Sigmoid colon (tissue), 6 donors: ENCODE measurements at regions not wholly inside any gene's neighbourhood (a gene's known extent, or its start where the extent isn't known, plus 50 kb on each side); places are given as distances from the start of the nearest gene placed in this dataset.

Experiments
- DNase-seq: peaks from one replicate; pipeline ENCODE4 v3.0.0-alpha.2; 2019
- H3K27ac ChIP-seq, 4 donors: fragments of 200-600 bp; sonication (generic); one replicate each; pipeline ENCODE4 v1.5.1; 2016 to 2019; ENCODE audit warnings: mild to moderate bottlenecking in 1 of 4
- H3K27me3 ChIP-seq, 3 donors: fragments of 200-600 bp; sonication (generic); one replicate each; pipeline ENCODE4 v1.5.1; 2019; ENCODE audit warnings: mild to moderate bottlenecking in 1 of 3
- H3K36me3 ChIP-seq, 4 donors: fragments of 200-600 bp; sonication (generic); one replicate each; pipeline ENCODE4 v1.5.1; 2016 to 2019
- H3K4me1 ChIP-seq, 4 donors: fragments of 200-600 bp; sonication (generic); one replicate each; pipeline ENCODE4 v1.5.1; 2017 to 2019
- H3K4me3 ChIP-seq, 4 donors: fragments of 200-600 bp; sonication (generic); one replicate each; pipeline ENCODE4 v1.5.1; 2017 to 2019; ENCODE audit warnings: mild to moderate bottlenecking in 2 of 4, moderate library complexity in 1 of 4
- H3K9me3 ChIP-seq, 4 donors: fragments of 200-600 bp in 3 of 4; sonication (generic) in 3 of 4; one replicate each; pipeline versions ENCODE4 v1.5.1 to v1.6.1; 2013 to 2019
- EP300 ChIP-seq, 4 donors: sonication (generic); formaldehyde crosslinking; IDR thresholded peaks; one replicate each; pipeline ENCODE4 v1.6.1; 2017; ENCODE audit warnings: antibody characterized with exemption in 4 of 4
- POLR2A ChIP-seq, 2 donors: fragments of 450-650 bp; IDR thresholded peaks; one replicate each; pipeline ENCODE4 v1.6.1; 2016; ENCODE audit warnings: antibody characterized with exemption in 2 of 2, mild to moderate bottlenecking in 2 of 2, moderate library complexity in 2 of 2
- POLR2AphosphoS5 ChIP-seq, 4 donors: sonication (generic); formaldehyde crosslinking; IDR thresholded peaks; one replicate each; pipeline ENCODE4 v1.6.1; 2017; ENCODE audit warnings: antibody characterized with exemption in 4 of 4
- WGBS, 2 donors: extraction: QIAGEN DNeasy Blood & Tissue Kit; methylation state at CpG; one replicate each; pipeline ENCODE4 v1.1.7; 2013; 5-methylcytosine and 5-hydroxymethylcytosine counted together
- intact Hi-C: fragments of 100-400 bp; cut with DNase I; formaldehyde crosslinking; loops from one replicate; pipeline ENCODE4 v1.15.1; 2023
- TF ChIP-seq, protein P1 (sequence below), 4 experiments: fragments of 450-650 bp in 3 of 4; fragments of 200-600 bp in 1 of 4; IDR thresholded peaks; one replicate each; pipeline ENCODE4 v1.5.1; 2016 to 2019; ENCODE audit warnings: antibody characterized with exemption in 4 of 4, mild to moderate bottlenecking in 3 of 4, moderate library complexity in 2 of 4
- donor health status: healthy with polysubstance abuse.
- donor health status: healthy.

DNA sequence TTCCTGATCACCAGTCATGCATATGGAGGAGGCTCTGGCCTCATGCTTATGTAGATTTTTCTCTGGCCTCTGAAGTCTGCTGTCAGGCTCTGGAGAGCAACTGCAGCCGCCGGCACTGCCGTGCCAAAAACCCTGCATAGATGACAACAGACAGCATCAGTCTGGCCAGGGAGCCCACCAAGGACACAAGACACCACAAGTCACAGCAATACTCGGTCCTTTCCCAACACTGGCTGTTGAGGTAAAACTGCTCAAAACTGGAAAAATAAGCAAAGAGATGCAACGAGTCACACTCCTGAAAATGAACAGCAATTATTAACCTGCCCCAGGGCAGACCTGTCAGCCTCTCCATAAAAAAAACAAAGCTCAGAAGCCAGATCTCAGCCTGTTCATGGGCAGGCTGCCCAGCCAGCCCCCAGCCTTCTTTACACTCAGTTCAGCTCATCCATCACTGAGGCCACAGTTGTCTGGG is 186.0 kb upstream of the RAB6C start:
- WGBS, 2 donors, result 71 to 72% methylated on average over 5 of the region's 5 CpGs
- TF ChIP-seq POLR2AphosphoS5 (IDR thresholded peaks at IDR 0.05), result no peak
- TF ChIP-seq EP300 (IDR thresholded peaks at IDR 0.05), result no peak
- no peak for TF ChIP-seq POLR2A (IDR thresholded peaks at IDR 0.05)
- TF ChIP-seq, protein P1, sequence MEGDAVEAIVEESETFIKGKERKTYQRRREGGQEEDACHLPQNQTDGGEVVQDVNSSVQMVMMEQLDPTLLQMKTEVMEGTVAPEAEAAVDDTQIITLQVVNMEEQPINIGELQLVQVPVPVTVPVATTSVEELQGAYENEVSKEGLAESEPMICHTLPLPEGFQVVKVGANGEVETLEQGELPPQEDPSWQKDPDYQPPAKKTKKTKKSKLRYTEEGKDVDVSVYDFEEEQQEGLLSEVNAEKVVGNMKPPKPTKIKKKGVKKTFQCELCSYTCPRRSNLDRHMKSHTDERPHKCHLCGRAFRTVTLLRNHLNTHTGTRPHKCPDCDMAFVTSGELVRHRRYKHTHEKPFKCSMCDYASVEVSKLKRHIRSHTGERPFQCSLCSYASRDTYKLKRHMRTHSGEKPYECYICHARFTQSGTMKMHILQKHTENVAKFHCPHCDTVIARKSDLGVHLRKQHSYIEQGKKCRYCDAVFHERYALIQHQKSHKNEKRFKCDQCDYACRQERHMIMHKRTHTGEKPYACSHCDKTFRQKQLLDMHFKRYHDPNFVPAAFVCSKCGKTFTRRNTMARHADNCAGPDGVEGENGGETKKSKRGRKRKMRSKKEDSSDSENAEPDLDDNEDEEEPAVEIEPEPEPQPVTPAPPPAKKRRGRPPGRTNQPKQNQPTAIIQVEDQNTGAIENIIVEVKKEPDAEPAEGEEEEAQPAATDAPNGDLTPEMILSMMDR (IDR thresholded peaks at IDR 0.05), result no peak
- Histone ChIP-seq H3K27ac (no peak overlapping the region), H3K36me3 (no peaks in the 10 kb centered on the region), H3K9me3 (no peaks in the 10 kb centered on the region), H3K4me3 (no peak overlapping the region), H3K27me3 (no peaks in the 10 kb centered on the region), H3K4me1 (no peaks in the 10 kb centered on the region)
- no peak for DNase-seq
- intact Hi-C loops, result no loop called here

DNA sequence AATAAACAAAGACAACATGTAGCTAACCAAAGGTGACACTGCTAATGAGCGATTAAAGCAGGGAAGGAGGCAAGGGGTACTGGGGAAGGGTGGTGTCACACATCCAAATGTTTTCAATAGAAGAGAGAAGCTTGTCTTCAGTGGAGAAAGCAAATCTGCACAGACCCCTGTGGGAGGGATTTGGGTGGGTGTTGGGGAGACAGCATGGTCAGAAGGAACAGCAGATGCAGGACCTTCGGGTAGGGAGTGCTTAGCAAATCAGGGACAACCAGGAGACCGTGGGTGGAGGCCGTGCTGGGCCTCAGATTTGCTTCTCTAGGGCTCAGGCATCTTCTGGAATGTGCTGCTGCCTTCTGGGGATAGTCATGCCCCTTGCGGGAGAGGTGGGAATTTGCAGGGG is 185.3 kb upstream of the RAB6C start:
- TF ChIP-seq POLR2AphosphoS5 (IDR thresholded peaks at IDR 0.05) (no peak), POLR2A (IDR thresholded peaks at IDR 0.05) (no peak), EP300 (IDR thresholded peaks at IDR 0.05) (no peak)
- TF ChIP-seq, protein P1 (IDR thresholded peaks at IDR 0.05), result no peak
- Histone ChIP-seq H3K4me1 (no peaks in the 10 kb centered on the region), H3K27ac (no peak overlapping the region), H3K9me3 (no peaks in the 10 kb centered on the region), H3K4me3 (no peak overlapping the region), H3K36me3 (no peaks in the 10 kb centered on the region), H3K27me3 (no peaks in the 10 kb centered on the region)
- WGBS, 2 donors, result 58 to 61% methylated on average over 5 of the region's 5 CpGs
- DNase-seq, result no peak
- intact Hi-C loops, result no loop called here

- WGBS, 2 donors, result 86 to 91% methylated on average over 15 of the region's 15 CpGs
- no peaks in the 10 kb centered on the region for H3K9me3 ChIP-seq
- intact Hi-C loops, result no loop called here
- TF ChIP-seq EP300 (IDR thresholded peaks at IDR 0.05) (no peak), POLR2A (IDR thresholded peaks at IDR 0.05) (no peak), POLR2AphosphoS5 (IDR thresholded peaks at IDR 0.05) (no peak)
- TF ChIP-seq, protein P1 (IDR thresholded peaks at IDR 0.05), result no peak
- no peak overlapping the region for H3K4me3 ChIP-seq
- H3K27ac ChIP-seq, result no peak overlapping the region
- no peak for DNase-seq
- H3K4me1 ChIP-seq, result no peaks in the 10 kb centered on the region
- H3K36me3 ChIP-seq, result no peaks in the 10 kb centered on the region
- no peaks in the 10 kb centered on the region for H3K27me3 ChIP-seq
These were observed 184.9 kb upstream of the RAB6C start for GRCh38 chr2:129794540-129794939.

- H3K27me3 ChIP-seq, result no peaks in the 10 kb centered on the region
- TF ChIP-seq POLR2A (IDR thresholded peaks at IDR 0.05), result no peak
- TF ChIP-seq EP300 (IDR thresholded peaks at IDR 0.05), result no peak
- no peak for TF ChIP-seq POLR2AphosphoS5 (IDR thresholded peaks at IDR 0.05)
- TF ChIP-seq, protein P1 (IDR thresholded peaks at IDR 0.05), result no peak
- intact Hi-C loops, result no loop called here
- WGBS, 2 donors, result 71 to 73% methylated on average over 7 of the region's 7 CpGs
- H3K4me3 ChIP-seq, result no peak overlapping the region
- no peaks in the 10 kb centered on the region for H3K9me3 ChIP-seq
- no peak for DNase-seq
- no peaks in the 10 kb centered on the region for H3K36me3 ChIP-seq
- H3K27ac ChIP-seq, result no peak overlapping the region
- no peaks in the 10 kb centered on the region for H3K4me1 ChIP-seq
These were observed 183.2 kb upstream of the RAB6C start for GRCh38 chr2:129796225-129796624.

DNA sequence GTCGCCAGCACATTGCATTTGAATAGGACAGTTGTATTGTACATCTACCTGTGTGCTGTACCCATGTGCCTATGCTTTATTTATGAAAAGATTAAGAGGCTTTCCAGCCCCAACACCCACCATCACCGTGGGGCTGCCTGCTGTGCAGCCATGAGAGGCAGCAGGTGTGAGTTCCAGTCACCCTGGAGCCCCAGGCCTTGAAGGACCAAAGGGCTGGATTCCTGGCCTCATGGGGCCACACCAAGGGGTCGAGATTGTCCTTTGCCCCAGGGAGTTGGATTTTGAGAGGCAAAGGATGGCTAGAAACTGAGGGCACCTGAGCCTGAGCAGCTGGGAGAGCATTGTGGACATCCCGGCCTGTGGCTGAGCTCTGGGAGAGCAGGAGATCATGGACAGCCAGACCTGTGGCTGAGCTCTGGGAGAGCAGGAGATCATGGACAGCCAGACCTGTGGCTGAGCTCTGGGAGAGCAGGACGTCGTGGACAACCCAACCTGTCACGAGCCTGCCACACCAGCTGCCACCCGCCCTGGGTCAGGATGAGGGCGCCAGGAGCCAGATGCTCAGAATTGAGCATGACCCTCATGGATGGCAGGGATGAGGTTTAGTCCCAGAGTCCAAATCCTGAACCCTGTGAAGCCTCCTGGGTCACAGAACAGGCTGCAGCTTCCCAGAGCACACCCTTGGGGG is 182.5 kb upstream of the RAB6C start:
- H3K4me3 ChIP-seq, result no peak overlapping the region
- H3K27me3 ChIP-seq, result no peaks in the 10 kb centered on the region
- DNase-seq, result no peak
- intact Hi-C loops, result no loop called here
- H3K9me3 ChIP-seq, result no peaks in the 10 kb centered on the region
- no peaks in the 10 kb centered on the region for H3K36me3 ChIP-seq
- TF ChIP-seq EP300 (IDR thresholded peaks at IDR 0.05) (no peak), POLR2A (IDR thresholded peaks at IDR 0.05) (no peak), POLR2AphosphoS5 (IDR thresholded peaks at IDR 0.05) (no peak)
- TF ChIP-seq, protein P1 (IDR thresholded peaks at IDR 0.05), result no peak
- H3K4me1 ChIP-seq, result no peaks in the 10 kb centered on the region
- H3K27ac ChIP-seq, result no peak overlapping the region
- WGBS, 2 donors, result 74 to 82% methylated on average over 9 of the region's 9 CpGs
